ENCODE measurements at regions not wholly inside any gene's neighbourhood (a gene's known extent, or its start where the extent isn't known, plus 50 kb on each side); places are given as distances from the start of the nearest gene placed in this dataset.

DNA sequence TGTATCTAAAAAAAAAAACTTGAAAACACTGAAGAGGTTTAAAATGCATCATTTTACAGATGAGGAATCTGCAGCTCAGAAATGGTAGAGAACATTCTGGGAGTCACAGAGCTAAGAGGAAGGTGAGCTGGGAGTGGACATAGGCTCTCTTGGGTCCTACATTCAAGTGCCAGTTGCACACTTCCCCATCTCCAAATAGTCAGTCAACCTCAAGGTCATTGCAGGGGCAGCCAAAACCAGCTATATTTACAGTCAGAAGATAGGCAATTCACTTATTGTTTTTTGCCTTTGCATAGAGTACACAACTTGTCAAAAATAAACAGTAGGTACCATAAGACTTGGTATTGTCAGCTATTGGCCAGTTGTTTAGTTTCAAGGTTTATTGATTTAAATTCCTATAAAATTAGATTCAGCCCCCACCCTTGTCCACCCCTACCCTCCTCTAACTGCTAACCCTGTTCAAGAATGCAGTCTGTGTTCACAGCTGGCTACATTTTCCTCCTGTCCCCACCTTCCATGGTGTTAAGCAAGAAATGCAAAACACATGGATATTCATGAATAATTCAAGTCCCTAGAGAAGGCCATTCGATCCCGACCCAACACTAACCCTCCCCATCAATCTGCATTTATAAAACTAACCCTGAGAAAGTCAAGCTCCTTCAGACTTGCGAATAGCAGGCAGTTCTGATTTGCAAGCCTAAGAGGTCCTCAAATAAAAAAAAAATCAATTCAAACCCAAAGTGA lies 567.0 kb upstream of the MCTP2 start:
- no peaks in the 10 kb centered on the region for H3K4me1 ChIP-seq (replicated peaks)
- H3K27ac ChIP-seq: no peak overlapping the region
- H3K9me3 ChIP-seq (replicated peaks): no peaks in the 10 kb centered on the region
- no peak overlapping the region for H3K4me3 ChIP-seq
- no peak for DNase-seq (ENCODE audit: low read depth in 1 of 2, low spot score in 2 of 2)
- no peaks in the 10 kb centered on the region for H3K36me3 ChIP-seq
- H3K27me3 ChIP-seq (replicated peaks): no peaks in the 10 kb centered on the region

DNA sequence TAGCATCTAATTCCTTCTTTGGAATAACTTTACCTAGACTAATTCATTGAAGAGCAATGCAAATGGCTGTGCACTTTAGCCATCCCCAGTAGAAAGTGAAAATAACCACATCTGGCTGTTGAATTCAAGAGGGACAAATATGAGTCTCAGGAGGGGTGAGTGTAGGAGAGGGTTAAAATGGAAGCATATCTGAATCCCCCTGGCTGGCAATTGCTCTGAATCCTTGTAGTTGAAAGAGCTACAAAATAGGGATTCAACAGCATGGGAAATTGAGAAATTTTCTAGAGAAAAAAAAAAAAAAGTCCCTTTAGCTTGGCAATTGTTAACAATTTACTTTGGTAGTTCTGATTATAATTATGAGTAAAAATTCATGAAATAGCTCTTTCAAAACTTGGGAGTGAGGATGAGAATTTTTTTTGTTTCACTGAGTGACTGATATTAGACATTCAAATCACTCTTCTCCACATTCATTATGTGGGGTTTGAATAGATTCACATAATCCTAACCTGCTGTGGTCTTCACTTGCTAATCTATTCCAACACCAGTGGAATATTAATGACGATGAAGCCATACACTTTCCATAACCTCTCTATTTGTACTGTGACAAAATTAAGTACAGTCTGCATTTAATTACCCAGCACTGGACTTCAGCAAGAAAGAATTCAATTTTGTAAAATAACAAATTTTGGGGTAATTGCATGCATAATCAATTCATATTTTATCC lies 569.0 kb upstream of the MCTP2 start:
- H3K27ac ChIP-seq: no peak overlapping the region
- H3K4me3 ChIP-seq: no peak overlapping the region
- no peaks in the 10 kb centered on the region for H3K9me3 ChIP-seq (replicated peaks)
- no peaks in the 10 kb centered on the region for H3K27me3 ChIP-seq (replicated peaks)
- DNase-seq (ENCODE audit: low read depth in 1 of 2, low spot score in 2 of 2): no peak
- no peaks in the 10 kb centered on the region for H3K4me1 ChIP-seq (replicated peaks)
- H3K36me3 ChIP-seq: no peaks in the 10 kb centered on the region

DNA sequence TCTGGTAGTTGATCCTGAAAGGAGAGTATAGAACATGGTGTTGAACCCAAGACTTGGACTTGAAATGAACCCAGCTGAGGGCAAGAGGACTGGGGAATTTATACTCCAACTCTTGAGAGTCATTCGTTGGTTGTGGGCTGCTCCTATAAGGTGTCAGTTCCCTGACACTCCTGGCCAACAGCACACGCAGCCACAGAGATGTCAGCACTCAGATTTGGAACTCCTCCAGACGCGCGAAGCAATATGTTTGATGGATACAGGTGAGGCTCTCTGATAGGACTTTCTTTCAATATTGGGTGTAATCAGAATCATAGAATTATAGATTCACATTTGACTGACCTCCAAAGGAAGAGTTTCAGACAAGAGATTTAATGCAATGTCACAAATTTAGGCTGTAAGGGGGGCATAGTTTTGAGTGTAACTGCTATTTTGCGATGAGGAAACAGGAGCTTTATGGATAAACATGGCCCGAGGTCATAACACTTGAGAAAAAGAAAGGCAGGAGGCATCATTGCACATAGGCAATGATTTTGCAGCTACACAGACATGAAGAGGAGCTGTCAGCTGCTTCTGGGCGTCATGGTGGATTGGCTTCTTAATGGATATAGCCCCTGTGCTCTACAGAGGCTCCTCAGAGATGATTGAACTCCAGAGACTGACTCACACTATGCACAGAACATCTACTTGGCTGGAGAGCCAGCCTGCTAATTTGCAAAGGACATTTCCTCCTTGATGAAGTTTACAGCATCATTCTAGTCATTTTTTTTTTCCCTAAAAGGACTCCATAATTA lies 569.2 kb upstream of the RGMA start:
- Histone ChIP-seq H3K27ac (no peak overlapping the region), H3K27me3 (replicated peaks) (no peaks in the 10 kb centered on the region), H3K9me3 (replicated peaks) (no peaks in the 10 kb centered on the region), H3K36me3 (no peaks in the 10 kb centered on the region), H3K4me1 (replicated peaks) (no peaks in the 10 kb centered on the region), H3K4me3 (no peak overlapping the region)
- DNase-seq (ENCODE audit: low read depth in 1 of 2, low spot score in 2 of 2): no peak

DNA sequence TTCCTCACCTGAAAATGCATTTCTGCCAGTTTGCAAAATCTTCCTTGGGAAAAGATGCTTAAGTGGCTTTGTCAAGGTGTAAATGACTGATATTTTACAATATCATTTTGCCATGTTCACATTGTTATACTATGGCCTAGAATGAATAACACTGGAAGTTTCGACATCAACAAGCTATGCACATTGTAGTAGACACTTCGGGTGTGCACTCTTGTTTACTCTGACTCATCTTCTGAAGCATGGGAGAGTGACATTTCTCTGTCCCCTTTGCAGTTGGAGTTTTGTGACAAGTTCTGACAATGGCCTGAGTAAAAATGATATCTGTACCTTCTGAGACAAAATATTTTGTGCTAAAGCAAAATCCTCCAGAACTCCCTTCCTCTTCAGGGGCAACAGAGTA lies 567.0 kb upstream of the RGMA start:
- no peaks in the 10 kb centered on the region for H3K36me3 ChIP-seq
- DNase-seq (ENCODE audit: low read depth in 1 of 2, low spot score in 2 of 2): no peak
- no peaks in the 10 kb centered on the region for H3K4me1 ChIP-seq (replicated peaks)
- no peaks in the 10 kb centered on the region for H3K9me3 ChIP-seq (replicated peaks)
- H3K27me3 ChIP-seq (replicated peaks): no peaks in the 10 kb centered on the region
- H3K4me3 ChIP-seq: no peak overlapping the region
- no peak overlapping the region for H3K27ac ChIP-seq

DNA sequence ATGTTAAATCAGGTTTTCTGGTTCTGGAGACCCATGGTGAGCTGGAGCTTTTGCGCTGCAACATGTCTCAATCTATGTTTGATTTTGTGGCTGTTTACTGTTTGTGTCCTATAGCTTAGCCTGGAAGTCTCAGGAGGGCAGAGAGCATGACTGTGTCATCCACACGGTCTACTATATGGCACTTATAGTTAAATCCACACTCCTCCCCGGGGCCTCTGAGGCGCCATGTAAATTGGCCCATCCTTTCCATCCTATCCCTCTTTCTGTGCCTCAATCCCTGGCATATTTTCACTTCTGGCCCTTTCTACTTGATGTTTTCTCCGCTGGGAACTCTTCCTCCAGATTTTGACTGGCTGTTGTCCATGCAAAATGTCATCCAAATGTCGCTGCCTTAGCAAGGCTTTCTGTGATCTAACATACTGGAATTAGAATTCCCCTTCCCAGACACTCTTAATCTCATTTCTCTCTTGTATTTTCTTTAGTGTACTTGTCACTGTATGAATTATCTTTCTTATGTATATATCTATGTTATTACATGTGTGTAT lies 560.8 kb upstream of the RGMA start:
- Histone ChIP-seq H3K4me3 (no peak overlapping the region), H3K36me3 (no peaks in the 10 kb centered on the region), H3K9me3 (replicated peaks) (no peaks in the 10 kb centered on the region), H3K27ac (no peak overlapping the region), H3K27me3 (replicated peaks) (no peaks in the 10 kb centered on the region), H3K4me1 (replicated peaks) (no peaks in the 10 kb centered on the region)
- no peak for DNase-seq (ENCODE audit: low read depth in 1 of 2, low spot score in 2 of 2)

DNA sequence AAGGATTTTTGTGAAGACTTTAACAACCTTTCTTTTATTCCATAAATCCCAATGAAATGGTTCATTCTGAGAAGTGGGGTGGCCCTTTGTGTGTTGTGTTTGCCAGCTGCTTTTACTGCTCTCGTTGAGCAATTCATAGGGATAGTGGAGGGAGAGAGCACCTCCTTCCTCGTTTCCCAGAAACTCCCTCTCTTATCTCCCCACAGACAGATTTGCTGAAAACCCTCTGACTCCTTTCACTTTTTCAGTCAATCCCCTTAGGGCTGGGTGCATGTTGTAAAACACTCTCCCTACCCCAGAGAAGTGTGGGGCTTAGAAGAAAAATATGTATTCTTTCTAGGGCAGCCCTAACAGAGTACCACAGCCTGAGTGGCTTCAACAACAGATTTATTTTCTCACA lies 557.2 kb upstream of the RGMA start:
- Histone ChIP-seq H3K27ac (no peak overlapping the region), H3K4me3 (no peak overlapping the region), H3K36me3 (no peaks in the 10 kb centered on the region), H3K27me3 (replicated peaks) (no peaks in the 10 kb centered on the region; the same call in 1 of the 2 replicates), H3K9me3 (replicated peaks) (no peaks in the 10 kb centered on the region), H3K4me1 (replicated peaks) (no peaks in the 10 kb centered on the region)
- no peak for DNase-seq (ENCODE audit: low read depth in 1 of 2, low spot score in 2 of 2)

DNA sequence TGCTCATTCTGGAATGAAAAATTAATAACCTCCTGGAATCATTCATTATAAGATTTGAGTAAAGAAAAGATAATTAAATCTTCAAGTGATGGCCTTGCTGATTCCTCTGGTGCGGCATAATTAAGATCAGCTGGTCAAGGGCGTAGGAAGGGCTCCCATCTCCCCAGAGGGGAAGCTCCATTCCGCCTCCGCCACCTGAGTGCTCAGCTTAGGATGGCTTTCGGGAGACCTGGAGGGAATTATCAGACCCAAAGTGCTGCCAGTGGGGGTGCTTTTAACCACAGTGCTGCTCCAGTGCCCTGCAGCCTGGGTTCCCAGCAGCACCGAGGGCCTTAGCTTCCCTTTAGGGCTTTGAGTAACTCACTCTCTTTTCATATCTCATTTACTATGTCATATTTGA lies 556.6 kb upstream of the RGMA start:
- no peak for DNase-seq (ENCODE audit: low read depth in 1 of 2, low spot score in 2 of 2)
- Histone ChIP-seq H3K27ac (no peak overlapping the region), H3K36me3 (no peaks in the 10 kb centered on the region), H3K9me3 (replicated peaks) (no peaks in the 10 kb centered on the region), H3K4me1 (replicated peaks) (no peaks in the 10 kb centered on the region), H3K4me3 (no peak overlapping the region), H3K27me3 (replicated peaks) (no peaks in the 10 kb centered on the region; the same call in 1 of the 2 replicates)

DNA sequence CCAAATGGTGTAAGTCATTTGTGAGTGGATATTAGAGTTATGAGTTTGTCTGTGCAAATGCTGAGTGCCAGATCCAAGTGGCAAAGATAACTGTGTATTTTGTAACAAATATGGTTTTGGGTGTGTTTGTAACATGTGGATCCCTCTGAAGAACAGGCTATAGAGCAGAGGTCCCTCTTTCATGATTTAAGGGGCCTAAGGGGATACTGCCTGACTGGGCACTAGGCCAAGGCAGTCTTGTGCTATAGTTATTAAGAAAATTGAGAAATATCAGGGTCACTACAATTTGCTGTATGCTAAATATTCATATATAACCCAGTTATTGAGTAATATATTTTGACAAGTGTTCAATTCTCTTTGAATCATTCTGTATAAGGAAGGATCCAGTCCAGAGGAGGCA lies 555.6 kb upstream of the RGMA start:
- Histone ChIP-seq H3K27me3 (replicated peaks) (no peaks in the 10 kb centered on the region; the same call in 1 of the 2 replicates), H3K36me3 (no peaks in the 10 kb centered on the region)
- no peak for DNase-seq (ENCODE audit: low read depth in 1 of 2, low spot score in 2 of 2)

DNA sequence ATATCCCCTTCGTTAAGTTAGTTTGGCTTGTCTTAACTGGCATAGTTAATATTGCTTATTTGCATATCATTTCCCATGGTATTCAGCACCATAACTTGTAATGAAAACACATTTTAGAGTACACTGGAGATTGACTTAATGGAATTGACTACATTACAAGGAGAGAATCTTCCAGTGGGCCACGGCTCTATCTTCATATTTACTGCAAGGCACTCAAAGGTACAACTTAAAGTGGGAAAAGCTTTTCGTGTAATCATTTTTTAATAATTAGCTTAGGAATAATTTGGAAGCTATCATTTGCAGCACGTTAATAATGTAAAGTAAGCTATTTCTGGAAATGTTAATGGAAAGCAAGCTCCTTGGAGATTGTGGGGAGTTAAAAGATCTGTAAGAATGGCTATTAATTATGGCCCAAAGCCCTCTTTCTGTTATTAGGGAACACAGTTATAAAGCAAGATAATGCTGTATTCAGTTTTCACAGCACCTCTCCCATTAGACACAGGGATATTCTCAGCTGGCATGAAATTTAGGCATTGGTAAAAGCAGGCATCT lies 551.5 kb upstream of the RGMA start:
- no peaks in the 10 kb centered on the region for H3K9me3 ChIP-seq (replicated peaks)
- H3K27me3 ChIP-seq (replicated peaks): no peaks in the 10 kb centered on the region; the same call in 1 of the 2 replicates
- no peaks in the 10 kb centered on the region for H3K4me1 ChIP-seq (replicated peaks)
- no peaks in the 10 kb centered on the region for H3K36me3 ChIP-seq
- DNase-seq (ENCODE audit: low read depth in 1 of 2, low spot score in 2 of 2): no peak
- no peak overlapping the region for H3K4me3 ChIP-seq
- H3K27ac ChIP-seq: no peak overlapping the region

More for the DNA sequence above, 555.6 kb upstream of the RGMA start:
- no peak overlapping the region for H3K4me3 ChIP-seq
- H3K9me3 ChIP-seq (replicated peaks): no peaks in the 10 kb centered on the region
- H3K27ac ChIP-seq: no peak overlapping the region
- H3K4me1 ChIP-seq (replicated peaks): no peaks in the 10 kb centered on the region

DNA sequence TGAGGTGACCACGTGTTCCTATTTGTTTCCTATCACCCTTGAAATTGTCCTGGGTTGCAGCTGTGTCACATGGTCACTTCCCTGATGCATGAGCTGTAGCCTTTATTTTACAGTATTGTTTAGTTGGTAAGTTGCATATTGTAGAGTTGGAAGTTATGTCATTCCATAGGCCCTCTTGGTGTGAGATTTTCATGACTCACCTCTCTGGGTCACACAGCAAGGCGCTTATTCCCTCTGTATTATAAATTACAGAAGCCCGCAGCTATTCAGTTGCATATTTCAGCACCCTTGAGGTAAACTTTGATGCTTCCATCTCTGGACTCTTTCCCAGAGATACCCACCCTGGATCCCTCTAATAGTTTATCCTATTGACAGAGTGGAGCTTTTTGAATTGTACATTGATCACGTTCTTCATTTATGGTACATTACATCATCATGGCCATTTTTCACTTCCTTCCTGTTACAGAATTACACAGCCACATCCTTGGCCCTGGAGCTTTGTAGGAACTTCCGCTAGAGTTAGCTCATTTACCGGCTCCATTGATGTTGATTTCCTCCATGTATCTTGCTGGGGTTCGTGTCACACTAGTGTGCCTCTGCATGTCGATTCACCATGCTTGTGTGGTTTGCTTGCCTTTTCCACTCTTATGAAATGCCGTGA lies 543.1 kb upstream of the RGMA start:
- Histone ChIP-seq H3K27me3 (replicated peaks) (no peaks in the 10 kb centered on the region), H3K27ac (no peak overlapping the region), H3K4me3 (no peak overlapping the region), H3K4me1 (replicated peaks) (no peaks in the 10 kb centered on the region), H3K36me3 (no peaks in the 10 kb centered on the region), H3K9me3 (replicated peaks) (0 out of 2 replicates have a peak, but pooled peaks cover 2% of the 10 kb centered on the region)
- no peak for DNase-seq (ENCODE audit: low read depth in 1 of 2, low spot score in 2 of 2)

DNA sequence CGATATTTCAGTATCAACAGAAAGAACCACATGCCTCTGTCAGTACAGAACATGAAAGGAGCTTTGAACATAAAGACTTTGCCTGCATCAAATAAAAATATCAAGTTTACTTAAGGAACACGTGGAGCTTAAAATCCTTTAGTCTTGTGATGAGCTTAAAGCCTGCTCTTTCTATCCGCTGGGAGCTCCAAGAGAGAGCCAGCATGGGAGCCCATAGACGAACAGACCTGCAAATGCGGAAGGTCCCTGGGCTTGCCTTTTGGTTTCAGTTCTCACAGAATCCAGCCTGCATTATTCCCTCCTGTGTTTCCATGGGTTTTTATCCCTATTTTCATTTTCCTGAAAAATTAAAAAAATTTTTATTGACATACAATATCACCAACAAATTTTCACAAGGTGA lies 530.6 kb upstream of the RGMA start:
- Histone ChIP-seq H3K27ac (no peak overlapping the region), H3K9me3 (replicated peaks) (no peaks in the 10 kb centered on the region)

DNA sequence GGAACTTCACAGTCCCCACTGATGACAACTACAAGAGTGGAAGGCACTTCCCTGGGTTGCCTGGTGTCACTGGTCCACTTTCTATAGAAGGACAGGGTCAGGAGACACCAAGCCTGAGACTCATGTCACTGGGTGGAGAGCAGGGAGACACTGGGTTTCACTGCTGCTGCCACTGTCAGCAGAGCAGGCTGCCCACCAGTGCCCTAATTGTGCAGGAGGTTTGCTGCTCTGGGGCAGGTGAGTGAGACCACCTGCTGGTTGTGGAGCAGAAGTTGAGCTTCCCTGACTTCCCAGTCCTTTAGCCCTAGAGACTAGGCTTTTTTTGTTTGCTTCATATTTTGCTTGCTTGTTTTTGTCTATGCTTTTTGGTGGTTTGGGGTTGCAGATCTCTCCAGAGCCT lies 528.4 kb upstream of the RGMA start:
- no peaks in the 10 kb centered on the region for H3K27me3 ChIP-seq (replicated peaks)
- H3K36me3 ChIP-seq: no peaks in the 10 kb centered on the region
- no peaks in the 10 kb centered on the region for H3K4me1 ChIP-seq (replicated peaks)
- H3K4me3 ChIP-seq: no peak overlapping the region
- no peak overlapping the region for H3K27ac ChIP-seq
- no peak for DNase-seq (ENCODE audit: low read depth in 1 of 2, low spot score in 2 of 2)
- no peaks in the 10 kb centered on the region for H3K9me3 ChIP-seq (replicated peaks)

More for the DNA sequence above, 530.6 kb upstream of the RGMA start:
- no peaks in the 10 kb centered on the region for H3K36me3 ChIP-seq
- H3K4me3 ChIP-seq: no peak overlapping the region
- H3K4me1 ChIP-seq (replicated peaks): no peaks in the 10 kb centered on the region
- no peak for DNase-seq (ENCODE audit: low read depth in 1 of 2, low spot score in 2 of 2)
- no peaks in the 10 kb centered on the region for H3K27me3 ChIP-seq (replicated peaks)

DNA sequence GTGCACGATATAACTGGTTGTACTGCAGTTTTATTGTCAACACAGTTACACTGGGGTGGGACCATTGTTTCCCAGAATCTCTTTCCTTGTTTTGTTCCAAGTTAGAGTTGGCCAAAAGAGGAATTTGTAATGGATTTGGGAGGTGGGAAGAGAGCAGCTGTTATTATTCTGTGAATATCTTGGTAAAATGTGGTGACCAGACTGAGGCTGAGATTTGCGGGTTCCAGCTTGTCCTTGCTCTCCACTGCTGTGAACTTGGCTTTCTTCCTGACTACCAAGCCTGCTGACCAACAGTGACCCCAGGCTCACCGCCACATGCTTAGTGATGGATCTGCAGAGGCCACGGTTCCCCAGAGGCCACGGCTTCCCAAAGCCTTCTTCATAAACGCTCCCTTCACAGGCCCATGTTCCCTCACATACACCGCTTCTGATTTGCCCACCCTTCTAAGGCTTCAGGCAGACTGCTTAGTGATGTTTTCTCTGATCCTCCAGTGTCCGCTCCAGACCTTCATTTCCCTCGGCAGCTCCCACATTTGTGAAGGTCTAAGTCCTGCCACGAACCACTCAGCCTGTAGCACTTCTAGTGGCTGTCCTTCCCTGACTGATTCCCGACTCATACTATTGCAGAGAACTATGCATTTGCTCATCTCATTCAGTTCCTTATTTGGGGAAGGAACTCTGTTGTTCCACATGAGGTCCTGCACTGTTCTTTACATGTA lies 525.5 kb upstream of the RGMA start:
- Histone ChIP-seq H3K36me3 (no peaks in the 10 kb centered on the region), H3K9me3 (replicated peaks) (no peaks in the 10 kb centered on the region), H3K4me3 (no peak overlapping the region), H3K27ac (no peak overlapping the region), H3K4me1 (replicated peaks) (no peaks in the 10 kb centered on the region), H3K27me3 (replicated peaks) (no peaks in the 10 kb centered on the region)
- no peak for DNase-seq (ENCODE audit: low read depth in 1 of 2, low spot score in 2 of 2)

Measured in SJSA1 (cell line).